HG02678 (cell line): ENCODE measurements at regions not wholly inside any gene's neighbourhood (a gene's known extent, or its start where the extent isn't known, plus 50 kb on each side); places are given as distances from the start of the nearest gene placed in this dataset.
"Not testable (repeated sequence)": the region's sequence is repeated elsewhere in the genome, so short reads cannot be mapped to it uniquely, and the experiment has no call there.

Experiments
- ATAC-seq: cut with Tn5 transposase; IDR thresholded peaks from one replicate; pipeline ENCODE4 v1.9.1; 2021; ENCODE audit warnings: mild to moderate bottlenecking, moderate library complexity; ENCODE audit not compliant: unreplicated experiment

GRCh38 chr13:63249411-63250187 is 1834.0 kb upstream of the PCDH20 start:
- ATAC-seq = no peak

DNA sequence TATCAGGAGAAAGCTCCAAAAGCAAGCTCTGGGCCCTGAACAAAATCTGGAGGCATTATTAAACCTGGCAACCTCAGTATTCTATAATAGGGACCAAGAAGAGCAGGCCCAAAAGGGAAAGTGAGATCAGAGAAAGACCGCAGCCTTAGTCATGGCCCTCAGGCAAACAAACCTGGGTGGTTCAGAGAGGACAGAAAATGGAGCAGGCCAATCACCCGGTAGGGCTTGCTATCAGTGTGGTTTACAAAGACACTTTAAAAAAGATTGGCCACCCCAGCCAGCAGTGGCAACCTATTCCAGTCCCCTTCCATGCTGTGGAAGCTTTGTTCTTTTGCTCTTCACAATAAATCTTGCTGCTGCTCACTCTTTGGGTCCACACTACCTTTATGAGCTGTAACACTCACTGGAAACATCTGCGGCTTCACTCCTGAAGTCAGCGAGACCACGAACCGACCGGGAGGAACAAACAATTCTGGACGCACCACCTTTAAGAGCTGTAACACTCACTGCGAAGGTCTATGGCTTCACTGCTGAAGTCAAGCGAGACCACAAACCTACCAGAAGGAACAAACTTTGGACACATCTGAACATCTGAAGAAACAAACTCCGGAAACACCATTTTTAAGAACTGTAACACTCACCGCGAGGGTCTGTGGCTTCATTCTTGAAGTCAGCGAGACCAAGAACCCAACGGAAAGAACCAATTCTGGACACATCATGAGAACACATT is 1821.2 kb upstream of the PCDH20 start:
- not testable (repeated sequence) for ATAC-seq

- not testable (repeated sequence) for ATAC-seq
These were observed 1802.9 kb upstream of the PCDH20 start for GRCh38 chr13:63218596-63218995.

GRCh38 chr13:63209330-63210017 is 1793.8 kb upstream of the PCDH20 start:
- ATAC-seq = no peak

GRCh38 chr13:63208826-63209225 is 1793.2 kb upstream of the PCDH20 start:
- ATAC-seq = no peak

- no peak for ATAC-seq
These were observed 1790.8 kb upstream of the PCDH20 start for GRCh38 chr13:63206461-63206860.

GRCh38 chr13:63201493-63201892 is 1785.8 kb upstream of the PCDH20 start:
- no peak for ATAC-seq

- no peak for ATAC-seq
These were observed 1783.9 kb upstream of the PCDH20 start for GRCh38 chr13:63199508-63199907.

DNA sequence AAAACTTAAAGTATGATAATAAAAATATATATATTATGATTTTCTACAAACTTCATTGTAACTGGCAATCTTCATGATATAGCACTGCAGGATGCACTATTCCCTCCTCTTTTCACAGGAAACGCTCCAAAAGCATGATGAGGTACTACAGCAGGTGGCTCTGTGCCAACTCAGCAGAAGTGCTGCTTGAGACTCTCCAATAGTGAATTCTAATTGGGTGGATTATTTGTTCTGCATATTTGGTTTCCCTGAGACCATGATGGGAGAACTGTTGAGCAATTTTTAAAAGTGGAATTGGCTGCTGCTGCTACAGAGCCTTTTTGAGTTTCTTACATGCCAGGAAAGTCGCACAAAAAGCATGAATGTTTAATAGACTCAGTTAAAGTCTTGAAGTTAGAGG is 1782.4 kb upstream of the PCDH20 start:
- ATAC-seq = no peak

GRCh38 chr13:63195726-63196125 is 1780.1 kb upstream of the PCDH20 start:
- ATAC-seq = no peak

DNA sequence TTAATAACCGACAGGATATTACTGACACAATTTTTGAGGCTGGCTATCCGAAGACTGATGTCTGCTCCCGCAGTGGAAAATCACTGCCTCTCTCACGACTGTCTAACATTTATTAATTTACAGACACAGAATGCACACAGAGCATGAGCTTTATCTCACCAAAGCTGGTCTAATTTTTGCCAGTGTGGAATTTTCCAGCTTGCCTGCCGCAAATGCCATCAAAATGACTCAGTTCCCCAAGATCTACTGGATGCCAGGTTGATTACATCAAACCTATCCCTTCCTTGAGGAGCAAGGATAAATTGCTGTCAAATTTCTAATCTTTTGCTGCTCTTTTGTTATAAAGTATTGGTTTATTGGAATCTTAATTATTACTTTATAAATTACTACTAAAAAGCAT is 1775.1 kb upstream of the PCDH20 start:
- ATAC-seq = no peak

DNA sequence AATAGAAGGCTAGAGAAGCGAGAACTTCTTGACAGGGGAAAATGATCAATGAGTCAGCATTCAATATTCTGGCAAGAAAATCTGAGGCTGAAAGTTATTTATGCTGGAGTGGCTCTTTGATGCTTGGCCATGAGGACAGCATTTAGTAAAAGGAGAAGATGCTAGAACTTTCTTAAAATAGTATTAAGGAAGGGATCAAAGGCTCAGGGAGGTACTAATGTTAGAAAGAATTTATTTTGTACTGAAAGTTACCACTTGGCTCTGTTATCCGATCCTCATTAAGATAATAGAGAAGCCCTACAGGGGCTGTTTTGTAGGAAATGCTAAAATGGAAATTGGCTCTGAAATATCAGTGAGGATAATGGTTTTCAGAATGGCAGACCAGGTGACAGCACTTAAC is 1774.6 kb upstream of the PCDH20 start:
- no peak for ATAC-seq

DNA sequence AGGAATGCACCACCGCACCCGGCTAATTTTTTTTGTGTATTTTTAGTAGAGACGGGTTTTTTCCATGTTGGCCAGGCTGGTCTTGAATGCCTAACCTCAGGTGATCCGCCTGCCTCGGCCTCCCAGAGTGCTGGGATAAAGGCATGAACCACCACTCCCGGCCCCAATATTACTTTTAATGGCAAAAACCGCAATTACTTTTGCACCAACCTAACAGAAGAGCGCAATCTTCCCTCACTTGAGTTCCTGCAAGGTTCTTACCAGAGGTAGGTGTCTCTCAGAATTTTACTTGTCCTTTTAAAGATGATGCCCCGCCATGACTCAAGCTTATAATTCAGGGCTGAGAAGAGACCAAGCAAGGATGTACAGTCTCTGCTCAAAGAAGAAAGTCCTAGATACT is 1774.1 kb upstream of the PCDH20 start:
- ATAC-seq = no peak

DNA sequence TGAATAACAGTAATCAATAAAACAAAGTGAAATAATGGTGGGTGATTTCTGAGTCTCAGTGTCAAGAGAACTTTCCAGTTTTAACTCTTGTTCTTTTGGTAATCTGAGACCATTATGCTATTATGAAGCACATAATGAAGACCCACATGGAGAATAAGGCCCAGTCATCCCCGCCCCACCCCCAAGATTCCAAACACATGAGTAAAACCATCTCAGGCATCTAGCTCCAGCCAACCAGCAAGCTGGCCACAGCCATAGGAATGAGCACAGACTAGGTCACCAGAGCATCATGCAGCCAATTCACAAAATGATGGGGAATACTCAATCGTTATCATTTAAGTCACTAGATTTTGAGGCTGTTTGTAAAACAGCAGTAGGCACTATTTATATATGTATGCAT is 1769.0 kb upstream of the PCDH20 start:
- no peak for ATAC-seq

DNA sequence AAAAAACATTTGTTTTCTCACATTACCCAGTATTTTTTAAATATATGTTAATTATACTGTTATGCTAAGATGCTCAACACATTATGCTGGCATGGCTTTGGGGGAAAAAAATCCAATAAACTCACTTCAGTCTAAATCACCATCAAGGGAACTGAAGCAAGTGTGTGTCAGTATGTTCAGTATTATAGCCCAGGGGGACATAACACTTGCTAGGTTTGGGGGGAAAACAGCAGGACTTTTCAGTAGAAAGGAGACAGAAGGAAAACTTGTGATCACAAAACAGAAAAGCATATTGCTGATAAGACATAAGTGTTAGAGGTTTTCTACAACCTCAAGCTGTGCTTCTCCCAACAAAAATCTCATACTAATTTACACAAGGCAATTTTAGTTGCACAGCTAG is 1759.9 kb upstream of the PCDH20 start:
- no peak for ATAC-seq

DNA sequence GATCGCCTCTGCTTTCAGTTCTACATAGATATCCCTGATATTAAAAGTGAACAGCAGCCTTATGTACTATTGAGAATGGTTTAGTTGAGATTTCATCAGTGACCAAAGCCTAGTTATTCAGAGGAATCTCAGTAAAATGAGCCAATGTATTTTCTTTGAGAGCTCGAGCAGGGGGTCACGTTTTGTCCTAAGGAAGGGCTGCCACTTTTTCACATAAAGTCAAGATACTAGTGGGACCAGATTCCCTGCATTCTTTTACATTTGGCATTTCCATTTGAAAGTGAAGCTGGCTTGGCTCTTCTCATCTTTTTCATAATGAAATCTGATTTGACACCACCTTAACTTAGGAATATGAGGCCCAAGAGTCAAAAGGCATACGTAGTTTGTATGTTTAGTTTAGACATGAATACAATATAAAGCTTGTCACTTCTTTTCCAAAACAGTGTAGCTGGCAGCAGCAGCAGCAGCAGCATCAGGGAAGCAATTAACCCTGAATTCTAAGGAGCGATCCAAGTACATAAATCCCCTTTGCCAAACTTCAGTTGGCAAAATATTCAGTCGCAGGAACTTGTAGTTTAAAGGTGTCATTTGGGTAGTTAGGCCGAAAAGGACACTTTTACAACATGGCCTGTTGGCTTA is 1752.2 kb upstream of the PCDH20 start:
- ATAC-seq = no peak

DNA sequence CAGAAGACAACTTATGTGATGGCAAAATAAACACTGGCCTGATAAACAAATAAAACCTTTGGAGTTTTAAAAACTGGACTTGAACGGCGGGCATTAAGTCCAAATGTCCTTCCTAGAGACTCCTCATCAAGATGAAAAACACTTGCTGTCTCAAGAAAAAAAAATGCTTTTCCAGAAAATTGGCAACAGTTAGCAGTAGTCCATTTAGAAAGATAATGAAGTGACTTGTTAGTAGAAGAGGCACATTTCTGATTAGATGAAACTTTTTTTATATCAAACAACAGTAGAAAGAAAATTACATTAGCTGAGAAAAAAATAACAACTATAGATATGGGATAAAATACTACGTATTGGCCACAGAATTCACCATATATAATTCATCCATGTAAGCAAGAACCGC is 1750.7 kb upstream of the PCDH20 start:
- ATAC-seq = no peak

GRCh38 chr13:63163903-63164302 is 1748.3 kb upstream of the PCDH20 start:
- ATAC-seq = no peak

GRCh38 chr13:63161219-63161618 is 1745.6 kb upstream of the PCDH20 start:
- ATAC-seq = no peak

DNA sequence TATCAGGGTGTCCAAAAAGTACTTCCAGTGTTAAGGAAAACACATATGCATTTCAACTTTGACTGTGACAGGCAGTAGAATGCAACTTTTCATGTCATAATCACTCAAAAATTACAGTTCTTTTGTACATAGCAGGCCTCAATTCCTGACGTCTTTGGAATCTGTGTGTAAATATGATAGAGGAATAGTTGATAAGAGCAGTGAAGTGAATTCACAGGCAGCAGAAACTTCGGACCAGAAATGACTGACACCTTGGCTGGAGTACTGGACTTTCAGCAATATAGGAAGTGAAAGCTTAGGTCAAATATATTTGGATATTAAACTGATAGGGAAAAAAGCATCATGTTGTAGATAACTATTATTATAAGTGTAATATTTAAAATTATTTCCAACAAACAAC is 1741.2 kb upstream of the PCDH20 start:
- ATAC-seq = no peak

- no peak for ATAC-seq
These were observed 1733.7 kb upstream of the PCDH20 start for GRCh38 chr13:63149375-63149774.
